HG03103 (cell line): ENCODE measurements at regions not wholly inside any gene's neighbourhood (a gene's known extent, or its start where the extent isn't known, plus 50 kb on each side); places are given as distances from the start of the nearest gene placed in this dataset.

Experiments used
- ATAC-seq: cut with Tn5 transposase; IDR thresholded peaks from one replicate; pipeline ENCODE4 v1.9.1; 2021; ENCODE audit warnings: low read depth; ENCODE audit not compliant: unreplicated experiment

- no peak for ATAC-seq
Observed at GRCh38 chr7:113715981-113716856, 202.6 kb downstream of the PPP1R3A start.

- no peak for ATAC-seq
Observed at GRCh38 chr7:113715262-113715661, 203.5 kb downstream of the PPP1R3A start.

GRCh38 chr7:113710310-113711096, 208.3 kb downstream of the PPP1R3A start:
- peak; percentile 96 for ATAC-seq

GRCh38 chr7:113705439-113705838, 213.4 kb downstream of the PPP1R3A start:
- ATAC-seq = no peak

- no peak for ATAC-seq
Observed at GRCh38 chr7:113698556-113699220, 220.1 kb downstream of the PPP1R3A start.

- ATAC-seq = no peak
Observed at GRCh38 chr7:113694149-113694548, 224.7 kb downstream of the PPP1R3A start.

- no peak for ATAC-seq
Observed at GRCh38 chr7:113684165-113684564, 234.6 kb downstream of the PPP1R3A start.

- ATAC-seq = no peak
Observed at GRCh38 chr7:113677811-113678210, 241.0 kb downstream of the PPP1R3A start.

- no peak for ATAC-seq
Observed at GRCh38 chr7:113664867-113665266, 253.9 kb downstream of the PPP1R3A start.

- no peak for ATAC-seq
Observed at GRCh38 chr7:113659416-113659815, 259.4 kb downstream of the PPP1R3A start.

- no peak for ATAC-seq
Observed at GRCh38 chr7:113657603-113658002, 261.2 kb downstream of the PPP1R3A start.

- no peak for ATAC-seq
Observed at GRCh38 chr7:113652501-113652900, 266.3 kb downstream of the PPP1R3A start.

- no peak for ATAC-seq
Observed at GRCh38 chr7:113649556-113649955, 269.3 kb downstream of the PPP1R3A start.

GRCh38 chr7:113639221-113639620, 279.6 kb downstream of the PPP1R3A start:
- no peak for ATAC-seq

GRCh38 chr7:113636727-113637421, 281.9 kb downstream of the PPP1R3A start:
- ATAC-seq = no peak

- ATAC-seq = no peak
Observed at GRCh38 chr7:113635492-113635891, 283.3 kb downstream of the PPP1R3A start.

GRCh38 chr7:113633073-113633472, 285.7 kb downstream of the PPP1R3A start:
- no peak for ATAC-seq

GRCh38 chr7:113628948-113629847, 289.6 kb downstream of the PPP1R3A start:
- ATAC-seq = no peak

GRCh38 chr7:113625494-113626102, 293.2 kb downstream of the PPP1R3A start:
- ATAC-seq = no peak
